ENCODE measurements at regions not wholly inside any gene's neighbourhood (a gene's known extent, or its start where the extent isn't known, plus 50 kb on each side); places are given as distances from the start of the nearest gene placed in this dataset.

DNA sequence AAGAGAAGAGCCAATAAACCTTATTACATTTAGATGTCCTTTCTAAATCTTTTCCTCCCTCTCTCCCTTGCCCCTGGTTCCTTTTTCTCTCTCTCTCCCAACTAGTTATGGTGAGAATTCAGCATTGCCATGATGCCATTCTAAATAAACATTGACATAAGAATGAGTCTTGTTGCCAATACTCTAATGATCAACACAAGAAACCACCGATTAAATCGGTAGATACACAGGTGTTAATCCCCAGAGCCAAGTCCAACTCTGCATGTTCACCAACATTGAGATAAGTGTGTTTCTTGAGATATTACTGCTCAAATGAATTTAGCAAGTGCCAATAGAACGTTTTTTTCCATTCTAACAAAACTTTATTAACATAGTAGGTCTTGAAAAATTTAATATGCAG, 412.1 kb downstream of the KCNJ2 start:
- no peak overlapping the region for H2AFZ ChIP-seq (ENCODE audit: control insufficient read depth, low read length)

GRCh38 chr17:70582777-70583176, 413.4 kb downstream of the KCNJ2 start:
- dilution Hi-C loops (cut with MboI; ENCODE audit: extremely low pct_ligation_motif_present, low sequenced_read_pairs), result no loop called here
- no peaks in the 10 kb centered on the region for H4K20me1 ChIP-seq (ENCODE audit: control insufficient read depth, extremely low read depth, insufficient read depth, low read length)

More for the DNA sequence above, 412.1 kb downstream of the KCNJ2 start:
- H3K4me3 ChIP-seq (ENCODE audit: control insufficient read depth in 2 of 3, extremely low read depth in 1 of 3, insufficient read depth in 2 of 3, low read depth in 1 of 3, low read length in 3 of 3), result no peak overlapping the region
- no peaks in the 10 kb centered on the region for H3K9me3 ChIP-seq (ENCODE audit: control insufficient read depth, low read depth, low read length)
- FAIRE-seq, result no peak
- H3K27me3 ChIP-seq (ENCODE audit: control insufficient read depth, extremely low read depth, insufficient read depth, low read length), result no peaks in the 10 kb centered on the region
- no peak overlapping the region for H3K27ac ChIP-seq (ENCODE audit: control insufficient read depth, insufficient read depth, low read length)
- TF ChIP-seq EZH2 (IDR thresholded peaks at IDR 0.05; ENCODE audit: low read length) (no peak), CTCF (optimal IDR thresholded peaks at IDR 0.05 in 1 of 3, IDR thresholded peaks at IDR 0.05 in 1 of 3, conservative IDR thresholded peaks at IDR 0.05 in 1 of 3; ENCODE audit: extremely low read depth in 1 of 3, insufficient read depth in 2 of 3, low read length in 3 of 3) (no peak)
- no peak overlapping the region for H3K9ac ChIP-seq (ENCODE audit: control insufficient read depth, extremely low read depth, insufficient read depth, low read length)
- H3K36me3 ChIP-seq (ENCODE audit: control insufficient read depth in 2 of 2, extremely low read depth in 1 of 2, insufficient read depth in 2 of 2, low read length in 2 of 2), result no peaks in the 10 kb centered on the region
- H3K4me1 ChIP-seq (ENCODE audit: control insufficient read depth, extremely low read depth, insufficient read depth, low read length), result no peaks in the 10 kb centered on the region
- no peak overlapping the region for H3K4me2 ChIP-seq (ENCODE audit: control insufficient read depth, extremely low read depth, insufficient read depth, low read depth, low read length)
- H3K79me2 ChIP-seq (ENCODE audit: control insufficient read depth, insufficient read depth, low read length), result no peaks in the 10 kb centered on the region
- no peak for DNase-seq (ENCODE audit: low read depth, low spot score)
- H3K9me1 ChIP-seq (ENCODE audit: control insufficient read depth, extremely low read depth, insufficient read depth, low read length), result no peaks in the 10 kb centered on the region
- dilution Hi-C loops (cut with MboI; ENCODE audit: extremely low pct_ligation_motif_present, low sequenced_read_pairs), result no loop called here
- H4K20me1 ChIP-seq (ENCODE audit: control insufficient read depth, extremely low read depth, insufficient read depth, low read length), result no peaks in the 10 kb centered on the region

More at GRCh38 chr17:70582777-70583176, 413.4 kb downstream of the KCNJ2 start:
- Histone ChIP-seq H3K79me2 (ENCODE audit: control insufficient read depth, insufficient read depth, low read length) (no peaks in the 10 kb centered on the region), H3K9me3 (ENCODE audit: control insufficient read depth, low read depth, low read length) (no peaks in the 10 kb centered on the region), H3K27me3 (ENCODE audit: control insufficient read depth, extremely low read depth, insufficient read depth, low read length) (no peaks in the 10 kb centered on the region), H3K9ac (ENCODE audit: control insufficient read depth, extremely low read depth, insufficient read depth, low read length) (no peak overlapping the region), H3K4me2 (ENCODE audit: control insufficient read depth, extremely low read depth, insufficient read depth, low read depth, low read length) (no peak overlapping the region), H3K4me3 (ENCODE audit: control insufficient read depth in 2 of 3, extremely low read depth in 1 of 3, insufficient read depth in 2 of 3, low read depth in 1 of 3, low read length in 3 of 3) (no peak overlapping the region), H3K9me1 (ENCODE audit: control insufficient read depth, extremely low read depth, insufficient read depth, low read length) (no peaks in the 10 kb centered on the region), H3K27ac (ENCODE audit: control insufficient read depth, insufficient read depth, low read length) (no peak overlapping the region), H2AFZ (ENCODE audit: control insufficient read depth, low read length) (no peak overlapping the region), H3K36me3 (ENCODE audit: control insufficient read depth in 2 of 2, extremely low read depth in 1 of 2, insufficient read depth in 2 of 2, low read length in 2 of 2) (no peaks in the 10 kb centered on the region), H3K4me1 (ENCODE audit: control insufficient read depth, extremely low read depth, insufficient read depth, low read length) (no peaks in the 10 kb centered on the region)
- DNase-seq (ENCODE audit: low read depth, low spot score) (no peak), FAIRE-seq (no peak)
- TF ChIP-seq CTCF (optimal IDR thresholded peaks at IDR 0.05 in 1 of 3, IDR thresholded peaks at IDR 0.05 in 1 of 3, conservative IDR thresholded peaks at IDR 0.05 in 1 of 3; ENCODE audit: extremely low read depth in 1 of 3, insufficient read depth in 2 of 3, low read length in 3 of 3) (no peak), EZH2 (IDR thresholded peaks at IDR 0.05; ENCODE audit: low read length) (no peak)

Measured in keratinocyte (primary cell).